ENCODE measurements at regions not wholly inside any gene's neighbourhood (a gene's known extent, or its start where the extent isn't known, plus 50 kb on each side); places are given as distances from the start of the nearest gene placed in this dataset.

DNA sequence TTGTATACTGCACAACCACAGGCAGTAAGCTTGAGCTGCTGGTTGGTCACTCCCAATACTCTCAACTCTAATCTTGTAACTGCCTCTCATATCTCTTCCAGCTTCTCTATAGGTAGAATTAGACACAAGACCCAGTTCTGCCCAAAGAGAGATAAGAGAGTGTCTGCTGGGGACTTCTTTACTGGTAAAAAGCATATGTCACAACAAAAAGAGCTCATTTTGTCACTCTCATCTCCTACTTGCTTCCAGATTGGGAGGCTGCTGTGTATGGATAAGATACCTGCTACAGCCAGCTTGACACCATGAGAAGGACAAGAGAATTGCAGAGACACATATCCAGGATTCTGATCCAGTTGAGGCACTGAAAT, 165.2 kb downstream of the PTH2R start:
- no peak overlapping the region for H2BK120ac ChIP-seq (ENCODE audit: low read depth, low read length, poor library complexity, severe bottlenecking)
- H3K18ac ChIP-seq (ENCODE audit: insufficient read length, low read depth, low read length) = no peak overlapping the region
- Mint-ChIP-seq H3K27ac (no peak overlapping the region), H3K4me3 (no peak overlapping the region), H3K36me3 (ENCODE audit: insufficient read depth in 1 of 3, low read depth in 3 of 3) (0 out of 7 replicates have a peak, but pooled peaks cover 0 to 2% (median 0%) of the 10 kb centered on the region in 3 experiments), H3K27me3 (ENCODE audit: low read depth) (peaks cover 12% of the 10 kb centered on the region), H3K9me3 (peaks cover 5 to 6% of the 10 kb centered on the region in 2 experiments; a peak in 4 of 5 replicates), H3K4me1 (peaks cover 9 to 10% of the 10 kb centered on the region in 2 experiments)
- no peak overlapping the region for H2BK20ac ChIP-seq (ENCODE audit: low read depth, low read length, poor library complexity, severe bottlenecking)
- H4K20me1 ChIP-seq (ENCODE audit: control insufficient read depth, insufficient read depth, insufficient read length) = no peaks in the 10 kb centered on the region
- H3K14ac ChIP-seq (ENCODE audit: insufficient read depth, low read length) = no peak overlapping the region
- H3K23me2 ChIP-seq (ENCODE audit: insufficient read length, low read depth, low read length, poor library complexity, severe bottlenecking) = no peaks in the 10 kb centered on the region
- no peak overlapping the region for H3K9ac ChIP-seq (ENCODE audit: extremely low read depth, insufficient read length, low read length)
- H3K4ac ChIP-seq (ENCODE audit: low read depth, low read length) = no peak overlapping the region
- H2BK12ac ChIP-seq (ENCODE audit: insufficient read length, low read depth, low read length) = no peak overlapping the region
- H3K4me1 ChIP-seq (ENCODE audit: insufficient read depth, low read length) = no peaks in the 10 kb centered on the region
- no peak overlapping the region for H3K56ac ChIP-seq (ENCODE audit: insufficient read length, low read depth, low read length)
- H3K79me1 ChIP-seq (ENCODE audit: insufficient read depth, low read depth, low read length, poor library complexity, severe bottlenecking) = no peaks in the 10 kb centered on the region
- no peak overlapping the region for H2AK5ac ChIP-seq (ENCODE audit: insufficient read length, low read length)
- H4K8ac ChIP-seq (replicated peaks; ENCODE audit: insufficient read length, low read depth, low read length) = no peak overlapping the region
- no peak overlapping the region for H2BK5ac ChIP-seq (ENCODE audit: insufficient read length, low read length)
- no peak overlapping the region for H3K23ac ChIP-seq (ENCODE audit: insufficient read length, low read depth, low read length)
- no peaks in the 10 kb centered on the region for H3K79me2 ChIP-seq (ENCODE audit: insufficient read depth, low read length)
- no peak overlapping the region for H3K4me2 ChIP-seq (ENCODE audit: insufficient read depth, insufficient read length, low read length)
- DNase-seq = no peak
- no peak overlapping the region for H2AFZ ChIP-seq (ENCODE audit: low read length)
- H3K9me3 ChIP-seq (ENCODE audit: control insufficient read depth, low read depth, low read length) = no peaks in the 10 kb centered on the region
- H3T11ph ChIP-seq (ENCODE audit: low read length) = no peak overlapping the region
- no peaks in the 10 kb centered on the region for H3K27me3 ChIP-seq (ENCODE audit: insufficient read depth, low read length)
- H3K27ac ChIP-seq (ENCODE audit: insufficient read length, low read depth, low read length) = no peak overlapping the region
- no peak overlapping the region for H4K91ac ChIP-seq (ENCODE audit: insufficient read length, low read depth, low read length)
- H4K5ac ChIP-seq (ENCODE audit: insufficient read length, low read depth, low read length) = no peak overlapping the region
- no peak overlapping the region for H2BK15ac ChIP-seq (ENCODE audit: low read depth, low read length)
- no peak for TF ChIP-seq CTCF (conservative IDR thresholded peaks at IDR 0.05)

Data from H9 (cell line).